ENCODE measurements at regions not wholly inside any gene's neighbourhood (a gene's known extent, or its start where the extent isn't known, plus 50 kb on each side); places are given as distances from the start of the nearest gene placed in this dataset.
A peak's percentile ranks its signal among the peaks of the same experiment; 100 is the strongest.

DNA sequence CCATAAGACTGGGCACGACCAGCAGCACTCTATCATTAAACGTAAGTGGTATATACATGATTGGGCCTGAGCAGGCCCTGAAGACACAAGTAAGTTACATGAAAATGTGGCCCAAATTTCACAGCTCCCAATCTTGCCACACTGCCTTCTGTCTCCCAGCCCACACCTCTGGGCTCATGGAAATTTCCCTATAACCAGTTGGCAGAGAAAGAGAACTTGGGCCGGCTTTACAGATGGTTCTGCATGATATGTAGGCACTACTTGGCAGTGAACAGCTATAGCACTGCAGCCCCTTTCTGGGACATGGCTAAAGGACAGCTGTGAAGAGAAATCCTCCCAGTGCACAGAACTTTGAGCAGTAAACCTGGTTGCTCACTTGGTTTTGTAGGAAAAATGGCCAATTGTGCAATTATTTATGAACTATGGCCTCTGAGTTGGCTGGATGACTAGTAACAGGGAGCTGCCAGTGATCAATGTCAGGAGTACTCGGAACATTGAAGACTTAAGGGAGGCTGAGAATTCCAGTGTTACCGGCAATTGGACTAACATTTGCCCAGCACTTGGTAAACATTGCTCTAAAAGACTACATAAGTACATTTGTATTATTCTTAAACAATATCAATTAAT is 1006.6 kb upstream of the LRRN3 start:
- DNase-seq: no peak

DNA sequence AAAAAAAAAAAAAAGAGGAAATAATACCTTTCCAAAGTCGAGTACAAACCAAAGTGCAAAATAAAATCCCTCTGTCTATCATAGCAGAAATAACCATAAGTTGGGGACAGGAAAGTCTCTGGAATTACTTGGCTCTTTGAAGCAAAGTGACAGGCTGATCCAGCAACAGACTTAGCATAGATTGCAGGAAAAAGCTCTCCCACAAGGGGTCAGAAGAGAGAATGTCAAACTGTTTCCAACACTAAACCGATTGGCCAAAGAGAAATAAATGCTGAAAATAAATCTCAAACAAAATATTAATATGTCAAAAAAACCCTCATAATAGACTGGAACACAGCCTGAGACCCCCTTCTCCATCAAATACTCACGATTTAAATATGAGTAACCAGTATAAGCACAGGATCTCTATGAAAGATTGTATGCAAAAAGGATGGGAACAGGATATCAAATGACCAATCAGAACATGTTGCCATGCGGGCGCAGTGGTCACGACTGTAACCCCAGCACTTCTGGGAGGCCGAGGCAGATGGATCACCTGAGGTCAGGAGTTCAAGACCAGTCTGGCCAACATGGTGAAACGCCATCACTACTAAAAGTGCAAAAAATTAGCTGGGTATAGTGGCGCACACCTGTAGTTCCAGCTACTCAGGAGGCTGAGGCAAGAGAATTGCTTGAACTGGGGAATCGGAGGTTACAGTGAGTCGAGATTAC is 1000.7 kb upstream of the LRRN3 start:
- peak; percentile 2 for DNase-seq

DNA sequence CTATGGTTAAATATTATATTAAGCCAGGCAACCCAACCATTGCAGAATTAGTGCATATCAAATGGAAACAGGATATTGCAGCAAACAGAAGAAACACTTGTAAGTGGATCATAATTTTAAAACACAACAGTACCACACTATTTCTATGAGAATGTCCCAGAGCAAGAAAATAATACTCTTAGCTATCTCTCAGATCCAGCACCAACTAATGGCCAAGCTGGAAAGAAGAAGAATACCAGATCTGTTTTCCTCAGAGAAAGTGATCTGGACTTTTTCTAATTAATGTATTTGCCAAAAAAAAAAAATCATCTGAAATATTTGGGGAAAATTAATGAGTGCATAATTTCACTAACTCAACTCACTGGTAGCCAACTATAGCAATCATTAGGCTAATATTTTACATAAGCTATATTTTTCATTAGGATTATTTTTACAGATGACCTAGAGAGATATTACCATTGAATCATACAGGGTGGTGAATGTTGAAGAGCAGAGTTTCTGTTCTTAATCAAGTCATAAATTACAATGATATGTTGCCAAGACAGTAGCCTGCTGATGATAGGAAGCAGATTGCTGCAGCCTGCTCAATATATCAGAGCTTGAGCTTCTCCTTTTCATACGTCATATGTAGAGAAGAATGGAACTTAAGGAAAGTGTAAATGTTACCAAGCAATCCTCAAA is 995.4 kb upstream of the LRRN3 start:
- DNase-seq: no peak

DNA sequence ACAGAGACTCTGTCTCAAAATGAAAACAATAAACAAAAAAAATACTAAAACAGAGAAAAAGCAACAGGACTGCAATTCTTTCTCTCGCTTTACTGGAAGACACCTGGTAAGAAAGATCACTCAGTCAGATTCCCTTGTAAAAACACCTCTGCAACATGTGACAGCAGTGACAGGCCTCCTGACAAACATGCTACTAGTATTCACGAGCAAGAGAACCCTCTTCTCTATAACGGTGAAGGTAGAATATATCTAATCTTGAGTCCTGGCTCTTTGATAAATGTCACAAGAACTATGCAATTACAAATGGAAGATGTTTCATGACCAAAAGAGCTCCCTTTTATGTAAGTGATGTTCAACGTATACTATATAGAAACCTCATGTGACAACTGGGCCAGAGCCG is 986.7 kb upstream of the LRRN3 start:
- DNase-seq: no peak

DNA sequence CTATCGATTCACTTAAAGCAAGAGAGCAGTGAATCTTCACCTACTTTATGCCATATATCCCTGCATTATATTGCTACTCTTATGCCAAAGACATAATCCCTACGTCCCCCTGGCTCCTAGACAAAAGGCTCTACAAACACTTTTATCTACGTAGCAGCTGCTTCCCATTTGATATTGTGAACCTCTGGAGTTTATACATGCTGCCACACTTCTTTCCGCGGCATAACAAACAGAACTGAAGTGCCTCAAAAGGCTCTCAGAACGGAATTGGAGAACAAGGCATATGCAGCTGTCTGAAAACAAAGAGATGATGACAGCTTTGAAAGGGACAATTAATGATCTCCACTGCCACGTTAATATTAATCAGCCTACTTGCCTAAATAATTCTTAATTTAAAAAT is 985.6 kb upstream of the LRRN3 start:
- DNase-seq: no peak

DNA sequence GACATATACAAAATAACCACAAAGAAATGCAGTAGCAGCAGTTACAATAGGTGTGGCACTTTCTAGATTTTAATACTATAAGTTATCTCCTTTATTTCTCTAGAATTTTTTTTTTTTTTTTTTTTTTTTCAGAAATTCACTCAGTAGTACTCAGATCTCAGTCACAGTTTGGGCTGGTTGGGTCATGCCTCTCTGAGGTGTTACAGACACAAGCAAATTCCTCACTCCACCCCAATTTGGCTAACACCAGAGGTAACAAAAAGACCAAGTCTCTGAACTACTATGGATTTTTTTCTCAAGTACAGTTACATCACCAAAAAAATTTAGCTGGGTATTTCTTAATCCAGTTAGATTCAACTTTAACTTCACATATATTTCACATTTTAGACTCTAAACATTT is 985.1 kb upstream of the LRRN3 start:
- DNase-seq: no peak

DNA sequence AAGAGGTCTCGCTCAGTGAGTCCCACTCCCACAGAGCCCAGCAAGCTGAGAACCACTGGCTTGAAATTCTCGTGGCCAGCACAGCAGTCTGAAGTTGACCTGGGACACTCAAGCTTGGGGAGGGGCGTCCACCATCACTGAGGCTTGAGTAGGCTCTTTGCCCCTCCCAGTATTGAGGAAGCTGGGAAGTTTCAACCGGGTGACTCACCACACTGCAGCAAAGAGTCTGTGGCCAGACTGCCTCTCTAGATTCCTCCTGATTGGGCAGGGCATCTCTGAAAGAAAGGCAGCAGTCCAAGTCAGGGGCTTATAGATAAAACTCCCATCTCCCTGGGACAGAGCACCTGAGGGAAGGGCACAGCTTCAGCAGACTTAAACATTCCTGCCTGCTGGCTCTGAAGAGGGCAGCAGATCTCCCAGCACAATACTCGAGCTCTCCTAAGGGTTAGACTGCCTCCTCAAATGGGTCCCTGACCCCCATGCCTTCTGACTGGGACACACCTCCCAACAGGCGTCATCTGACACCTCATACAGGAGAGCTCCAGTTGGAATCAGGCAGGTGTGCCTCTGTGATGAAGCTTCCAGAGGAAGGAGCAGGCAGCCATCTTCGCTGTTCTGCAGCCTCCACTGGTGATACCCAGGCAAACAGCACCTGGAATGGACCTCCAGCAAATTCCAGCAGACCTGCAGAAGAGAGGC is 970.9 kb upstream of the LRRN3 start:
- DNase-seq: no peak

DNA sequence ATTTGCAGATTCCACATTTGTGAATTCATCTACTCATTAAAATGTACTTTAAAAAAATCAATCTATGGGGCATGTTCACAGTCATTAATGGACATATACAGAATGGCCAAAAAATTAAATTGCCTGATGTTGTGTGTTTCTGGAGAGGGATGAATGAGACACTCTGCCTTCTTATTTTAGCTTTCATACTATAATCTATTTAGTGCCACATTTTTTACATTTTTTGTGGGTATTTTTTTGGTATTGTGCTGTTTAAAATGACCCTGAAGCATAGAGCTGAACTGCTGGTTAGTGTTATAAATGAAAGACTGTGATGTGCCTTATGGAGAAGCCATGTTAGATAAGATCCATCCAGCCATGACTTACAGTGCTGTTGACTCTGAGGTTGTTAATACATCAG is 961.8 kb upstream of the LRRN3 start:
- no peak for DNase-seq

DNA sequence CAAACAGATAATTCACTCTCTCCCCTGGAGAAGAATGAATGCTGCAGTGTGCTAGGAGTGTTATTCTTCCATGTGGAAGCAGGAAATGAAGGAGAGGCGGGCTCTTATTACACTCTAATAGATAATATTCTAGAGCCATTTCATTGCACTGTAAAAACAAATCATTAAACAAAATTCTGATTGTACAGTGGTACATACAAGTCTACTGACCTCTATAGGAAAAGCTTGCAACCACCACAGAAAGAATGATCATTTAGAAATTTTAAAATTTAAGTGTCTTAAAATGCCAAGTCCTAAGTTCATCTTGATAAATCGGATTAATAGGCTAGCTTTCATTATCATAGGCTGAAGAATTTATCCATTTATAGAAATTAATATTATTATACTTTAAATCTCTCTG is 960.3 kb upstream of the LRRN3 start:
- DNase-seq: no peak

DNA sequence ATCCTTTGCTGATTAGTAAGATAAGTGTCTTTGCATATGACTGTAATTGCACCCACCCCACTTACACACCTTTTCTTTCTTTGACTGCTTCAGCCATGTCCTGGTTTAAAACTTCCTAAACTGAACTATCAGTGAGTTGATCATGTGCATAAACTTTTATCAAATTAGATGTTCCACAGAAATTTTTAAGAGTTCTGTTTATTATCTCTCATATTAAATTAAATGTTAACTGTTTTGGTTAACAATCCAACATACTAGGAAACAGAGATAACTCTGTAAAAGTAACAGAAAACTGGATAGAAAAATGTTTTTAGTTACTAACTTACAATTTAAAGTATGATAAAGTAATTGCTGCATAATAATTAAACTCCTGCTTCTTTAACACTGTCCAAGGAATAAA is 959.6 kb upstream of the LRRN3 start:
- DNase-seq: no peak

DNA sequence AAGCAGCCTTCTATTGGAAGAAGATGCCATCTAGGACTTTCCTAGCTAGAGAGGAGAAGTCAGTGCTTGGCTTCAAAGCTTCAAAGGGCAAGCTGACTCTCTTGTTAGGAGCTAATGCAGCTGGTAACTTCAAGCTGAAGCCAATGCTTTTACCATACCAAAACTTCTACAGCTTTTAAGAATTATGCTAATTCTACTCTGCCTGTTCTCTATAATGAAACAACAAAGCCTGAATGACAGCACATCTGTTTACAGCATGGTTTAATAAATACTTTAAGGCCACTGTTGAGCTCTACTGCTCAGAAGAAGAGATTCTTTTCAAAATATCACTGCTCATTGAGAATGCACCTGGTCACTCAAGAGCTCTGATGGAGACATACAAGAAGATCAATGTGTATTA is 951.9 kb upstream of the LRRN3 start:
- no peak for DNase-seq

DNA sequence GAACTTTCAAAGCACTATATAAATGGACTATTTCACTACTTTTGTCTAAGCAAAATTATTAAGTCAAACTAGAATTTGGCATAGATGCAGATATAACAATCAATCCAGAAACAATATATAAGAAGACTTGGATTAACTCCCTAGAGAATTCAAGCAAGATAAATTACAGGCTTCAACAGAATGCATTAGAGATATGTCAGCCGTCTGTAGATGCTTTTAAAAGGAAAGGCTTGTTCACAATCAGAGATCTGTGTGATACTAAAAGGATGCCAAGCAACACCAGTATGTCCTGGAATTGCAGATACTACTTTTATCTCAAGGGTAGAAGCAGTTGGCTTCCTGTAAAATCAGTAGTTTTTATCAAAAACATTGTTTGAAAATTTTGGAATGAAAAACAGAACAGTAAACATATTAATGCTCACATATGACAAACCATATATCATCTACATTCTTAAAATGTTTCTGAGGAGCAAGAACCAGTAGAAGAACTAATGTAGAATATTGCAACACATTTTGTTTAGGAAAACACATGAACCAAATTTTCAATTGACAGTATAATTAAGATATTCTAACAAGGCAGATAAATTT is 947.9 kb upstream of the LRRN3 start:
- no peak for DNase-seq

DNA sequence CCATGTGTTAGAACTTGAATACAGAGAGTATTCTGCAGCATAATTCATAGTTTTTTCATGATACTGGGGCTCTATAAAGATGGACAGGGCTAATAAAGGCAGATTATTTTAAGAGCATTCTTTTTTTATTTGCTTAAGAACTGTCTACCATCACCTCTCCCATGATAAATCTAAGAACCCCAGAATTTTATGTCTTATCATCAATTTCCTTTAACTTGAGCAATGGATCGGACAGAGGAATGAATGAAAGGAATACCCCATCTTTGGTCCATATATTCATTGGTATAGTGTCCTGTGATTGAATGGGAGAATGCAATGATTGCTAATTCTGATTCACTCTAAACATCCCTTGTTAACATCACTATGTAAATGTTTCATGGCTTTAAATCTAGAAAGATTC is 946.3 kb upstream of the LRRN3 start:
- no peak for DNase-seq

DNA sequence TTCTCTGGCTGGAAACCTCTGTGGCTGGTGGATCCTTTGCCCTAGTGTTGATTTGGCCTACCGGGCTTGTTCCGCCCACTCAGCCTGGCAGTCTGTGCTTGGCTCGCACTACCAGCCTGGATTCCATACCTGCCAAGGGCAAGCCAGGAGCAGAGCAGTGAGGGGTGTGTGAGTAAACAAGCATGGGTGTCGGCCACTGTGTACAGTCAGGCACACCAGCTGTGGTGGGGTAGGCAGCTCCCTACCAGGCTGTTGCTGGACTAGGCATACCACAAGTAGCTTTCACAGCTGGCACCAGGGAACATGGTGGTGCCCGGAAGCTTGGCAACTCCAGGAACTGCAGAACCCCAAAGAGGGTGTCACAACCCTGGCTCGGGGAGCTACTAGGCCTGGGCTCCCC is 942.9 kb upstream of the LRRN3 start:
- no peak for DNase-seq

DNA sequence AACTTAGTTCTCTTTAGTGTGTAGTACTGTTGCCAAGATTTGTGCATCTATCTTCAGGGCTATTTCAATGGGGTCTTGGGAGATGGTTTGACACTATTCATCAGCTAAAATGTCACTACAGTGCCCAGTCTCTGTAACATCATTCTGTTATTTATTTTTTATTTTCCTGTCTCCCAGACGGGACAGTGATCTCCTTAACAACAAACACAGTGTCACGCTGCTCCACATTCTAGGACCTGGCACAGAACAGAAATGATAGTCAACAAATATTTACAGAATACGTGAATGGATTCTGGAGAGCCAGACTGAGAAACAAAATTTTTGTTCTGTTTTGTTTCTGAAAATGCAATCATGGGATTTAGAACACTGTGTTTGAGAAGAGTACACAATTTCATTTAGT is 937.7 kb upstream of the LRRN3 start:
- DNase-seq: no peak

DNA sequence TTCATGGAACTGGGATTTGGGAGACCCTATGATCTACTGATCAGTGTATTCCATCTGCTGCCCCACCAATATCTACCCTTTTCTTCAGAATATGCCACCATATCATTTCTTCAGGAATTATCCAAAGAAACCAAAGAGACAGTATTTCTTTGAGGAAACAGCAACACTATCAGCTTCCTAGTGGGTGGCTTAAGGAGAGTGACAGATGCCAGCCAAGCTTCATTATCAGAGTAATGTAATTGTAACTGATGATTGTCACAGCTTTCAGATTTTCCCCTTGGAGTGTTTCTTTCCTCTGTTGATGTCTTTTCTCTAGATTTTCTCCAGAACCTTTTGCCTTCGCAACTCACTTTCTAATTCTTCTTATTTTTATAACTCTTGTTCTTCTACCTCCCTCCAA is 934.4 kb upstream of the LRRN3 start:
- no peak for DNase-seq

DNA sequence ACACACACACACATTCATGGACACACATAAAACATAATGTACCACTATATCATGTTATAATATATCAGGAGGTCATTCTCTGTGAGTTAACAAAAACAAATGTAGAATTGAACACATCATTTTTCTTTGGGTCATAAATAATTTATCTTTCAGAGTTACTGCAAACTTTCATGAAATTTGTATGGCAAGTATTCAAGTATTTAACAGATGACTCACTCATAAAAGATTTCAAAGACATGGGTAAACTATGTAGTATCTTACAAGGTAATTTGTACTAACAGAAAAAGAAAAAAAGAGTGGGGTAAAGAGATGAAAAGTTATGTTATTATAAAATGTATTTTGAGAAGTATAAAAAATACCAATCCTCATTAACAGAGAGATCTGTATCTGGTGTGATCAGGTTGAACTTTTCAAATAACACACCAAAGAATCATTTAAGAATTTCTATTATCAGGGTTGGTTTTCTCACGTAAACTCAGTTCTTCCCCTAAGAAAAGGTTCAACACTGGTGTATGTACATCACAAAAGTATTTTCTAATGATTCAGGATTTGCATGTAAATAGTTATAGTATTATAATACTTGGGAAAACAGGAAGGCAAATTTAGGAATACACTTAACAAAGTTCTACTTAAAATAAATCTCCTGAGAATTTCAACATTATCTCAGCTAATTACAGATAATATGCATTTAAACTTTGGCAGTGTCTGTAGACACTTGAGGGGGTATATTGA is 933.1 kb upstream of the LRRN3 start:
- DNase-seq: no peak

DNA sequence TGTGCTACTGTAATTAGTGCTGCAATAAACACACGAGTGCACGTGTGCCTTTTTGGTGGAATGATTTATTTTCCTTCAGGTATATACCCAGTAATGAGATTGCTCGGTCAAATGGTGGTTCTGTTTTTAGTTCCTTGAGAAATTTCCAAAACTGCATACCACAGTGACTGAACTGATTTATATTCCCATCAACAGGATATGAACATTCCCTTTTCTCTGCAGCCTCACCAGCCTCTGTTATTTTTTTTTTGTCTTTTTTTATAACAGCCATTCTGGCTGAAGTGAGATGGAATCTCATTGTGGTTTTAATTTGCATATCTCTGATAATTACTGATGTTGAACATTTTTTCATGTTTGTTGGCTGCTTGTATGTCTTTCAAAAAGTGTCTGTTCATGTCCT is 922.9 kb upstream of the LRRN3 start:
- no peak for DNase-seq

DNA sequence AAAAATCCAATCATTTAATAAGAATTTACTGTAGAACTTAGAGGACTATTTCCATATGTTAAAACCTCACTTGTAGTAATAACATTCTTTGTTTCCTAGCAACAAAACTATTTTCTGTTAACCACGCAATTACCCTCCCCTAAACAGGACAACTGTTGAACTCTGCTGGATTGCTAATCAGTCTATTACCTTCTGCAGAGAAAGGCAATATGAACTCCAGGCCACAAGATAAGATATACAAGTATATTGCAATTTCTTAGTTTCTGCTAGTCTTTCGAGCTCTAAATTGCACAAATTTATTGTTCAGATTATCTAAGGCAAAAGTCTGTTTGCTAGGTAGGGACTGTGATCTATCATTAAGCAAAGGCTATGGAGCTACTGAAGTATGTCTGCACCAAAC is 920.1 kb upstream of the LRRN3 start:
- DNase-seq: no peak

DNA sequence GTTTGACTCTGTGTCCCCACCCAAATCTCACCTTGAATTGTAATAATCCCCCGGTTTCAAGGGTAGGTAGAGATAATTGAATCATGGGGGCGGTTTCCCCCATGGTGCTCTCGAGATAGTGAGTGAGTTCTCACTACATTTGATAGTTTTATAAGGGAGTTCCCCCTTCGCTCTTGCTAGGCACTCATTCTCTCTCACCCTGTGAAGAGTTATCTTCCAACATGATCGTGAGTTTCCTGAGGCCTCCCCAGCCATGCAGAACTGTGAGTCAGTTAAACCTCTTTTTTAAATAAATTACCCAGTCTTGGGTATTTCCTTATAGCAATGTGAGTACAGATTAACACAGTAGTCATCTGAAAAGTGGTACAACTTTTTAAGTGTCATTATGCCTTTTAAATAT is 913.5 kb upstream of the LRRN3 start:
- no peak for DNase-seq

DNA sequence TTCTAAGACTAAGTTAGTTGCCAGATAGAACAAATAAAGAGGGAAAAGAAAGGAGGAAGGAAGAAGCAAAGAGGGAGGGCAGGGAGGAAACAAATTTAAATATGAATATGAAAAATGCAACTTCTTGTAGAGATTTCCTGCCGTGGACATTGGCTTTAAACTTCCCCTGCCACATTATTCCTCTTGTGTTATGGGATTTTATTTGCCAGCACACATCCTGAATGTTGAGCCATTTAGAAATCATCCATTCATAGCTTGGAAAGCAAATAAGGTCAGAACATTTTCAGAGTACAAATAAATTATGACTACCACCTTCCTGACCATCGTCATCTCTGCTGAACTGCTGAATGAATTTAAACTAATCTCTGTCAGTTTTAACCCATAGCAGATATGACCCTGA is 911.9 kb upstream of the LRRN3 start:
- no peak for DNase-seq

DNA sequence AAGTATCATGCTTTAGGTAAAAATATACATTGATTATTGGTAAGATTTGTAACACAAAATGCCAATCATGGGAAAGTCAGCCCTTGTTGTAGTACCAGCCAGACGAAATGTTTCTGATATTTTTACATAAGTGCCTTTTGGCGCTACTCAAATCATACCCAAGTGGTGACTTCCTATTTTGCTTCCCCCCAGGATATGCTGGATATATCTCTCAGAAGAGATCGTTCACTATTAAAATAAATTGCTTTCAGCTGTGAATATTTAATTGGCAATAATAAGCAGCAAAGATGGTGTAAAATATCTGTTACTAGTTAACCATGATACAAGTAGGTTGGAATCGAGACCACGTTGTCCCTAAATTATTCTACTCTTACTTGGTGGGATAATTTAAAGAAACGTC is 909.2 kb upstream of the LRRN3 start:
- DNase-seq: no peak

DNA sequence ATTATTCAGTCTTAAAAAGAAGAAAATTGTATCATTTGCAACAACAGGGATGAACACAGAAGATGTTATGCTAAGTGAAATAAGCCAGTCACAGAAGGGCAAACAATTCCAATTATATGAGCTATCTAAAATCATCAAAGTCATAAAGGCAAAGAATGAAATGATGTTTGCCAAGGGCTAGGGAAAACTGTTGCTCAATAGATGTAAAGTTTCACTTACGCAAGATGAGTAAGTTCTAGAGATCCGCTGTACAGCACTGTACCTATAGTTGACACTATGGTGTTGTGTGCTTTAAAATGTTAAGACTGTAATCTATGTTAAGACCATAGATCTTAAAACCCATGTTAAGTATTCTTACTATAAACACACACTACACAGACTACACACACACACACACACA is 904.6 kb upstream of the LRRN3 start:
- no peak for DNase-seq

All from CD4-positive, alpha-beta T cell treated with Interleukin-6 for 4 hours (primary cell).